Activated CD4-positive, alpha-beta memory T cell treated with anti-CD3 and anti-CD28 coated beads, Interleukin-2, amount 10 ng/mL, durations not matched to agents 7 days and 5 days (primary cell): ENCODE measurements at regions not wholly inside any gene's neighbourhood (a gene's known extent, or its start where the extent isn't known, plus 50 kb on each side); places are given as distances from the start of the nearest gene placed in this dataset.
"Not testable (repeated sequence)": the region's sequence is repeated elsewhere in the genome, so short reads cannot be mapped to it uniquely, and the experiment has no call there.

ENCODE experiments used
- CTCF ChIA-PET: fragments of 350-600 bp; sonication (Branson Sonifier 250); formaldehyde crosslinking; loops from one replicate; lab custom pipeline; 2021; ENCODE audit warnings: antibody characterized with exemption, inconsistent platforms; lab: Charles Lee
- POLR2A ChIA-PET: fragments of 350-600 bp; sonication (Branson Sonifier 250); formaldehyde crosslinking; loops from one replicate; lab custom pipeline; 2021; ENCODE audit warnings: antibody characterized with exemption; lab: Charles Lee
- DNase-seq: peaks from one replicate; pipeline ENCODE4 v3.0.0-alpha.2; 2020
- H3K27ac Mint-ChIP-seq: one replicate; pipeline ENCODE4 v1.8.0; 2021; ENCODE audit warnings: mild to moderate bottlenecking, mixed read lengths
- H3K27me3 Mint-ChIP-seq: one replicate; pipeline ENCODE4 v1.8.0; 2021; ENCODE audit warnings: mixed read lengths
- H3K36me3 Mint-ChIP-seq: one replicate; pipeline ENCODE4 v1.8.0; 2021; ENCODE audit warnings: low read depth, mixed read lengths
- H3K4me1 Mint-ChIP-seq: one replicate; pipeline ENCODE4 v1.8.0; 2021; ENCODE audit warnings: mixed read lengths
- H3K4me3 Mint-ChIP-seq: one replicate; pipeline ENCODE4 v1.8.0; 2021; ENCODE audit warnings: mild to moderate bottlenecking, mixed read lengths
- H3K9me3 Mint-ChIP-seq: one replicate; pipeline ENCODE4 v1.8.0; 2021; ENCODE audit warnings: mixed read lengths

GRCh38 chr6:8969747-8970146, 534.4 kb upstream of the SLC35B3 start:
- Mint-ChIP-seq H3K27me3 (no peaks in the 10 kb centered on the region), H3K9me3 (peaks cover 6% of the 10 kb centered on the region), H3K27ac (no peak overlapping the region), H3K4me3 (no peak overlapping the region), H3K4me1 (no peaks in the 10 kb centered on the region), H3K36me3 (no peaks in the 10 kb centered on the region)
- ChIA-PET POLR2A (no interaction called here), CTCF (no interaction called here)
- DNase-seq: no peak

DNA sequence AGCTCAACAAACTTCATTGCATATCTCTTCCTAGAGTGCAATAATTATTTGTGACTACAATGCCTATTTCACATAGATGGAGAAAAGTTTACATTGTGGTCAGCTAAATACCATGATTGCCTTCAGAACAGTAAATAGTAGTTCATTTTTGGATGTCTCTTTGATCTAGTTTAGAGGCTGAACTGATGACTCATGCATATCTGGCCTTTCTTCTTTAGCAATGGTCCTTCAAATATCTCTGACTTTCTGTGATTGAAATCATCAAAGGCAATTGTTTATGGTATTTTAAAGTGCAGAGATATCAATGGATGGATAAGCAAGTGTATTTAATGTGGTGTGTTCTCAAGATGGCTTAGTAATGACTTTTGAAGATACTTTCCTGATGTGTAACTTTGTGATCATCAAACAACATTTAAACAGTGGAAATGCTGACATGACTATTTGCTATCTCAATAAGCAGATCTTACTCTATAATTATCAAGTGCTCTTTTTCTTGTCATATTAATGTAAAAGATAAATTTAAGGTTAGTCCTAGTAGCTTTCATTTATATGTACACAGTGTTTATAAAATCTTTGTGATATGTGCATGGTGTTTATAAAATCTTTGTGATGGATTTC, 523.7 kb upstream of the SLC35B3 start:
- no peak for DNase-seq
- CTCF ChIA-PET: no interaction called here
- H3K36me3 Mint-ChIP-seq: no peaks in the 10 kb centered on the region
- no peak overlapping the region for H3K27ac Mint-ChIP-seq
- no peaks in the 10 kb centered on the region for H3K9me3 Mint-ChIP-seq
- H3K4me1 Mint-ChIP-seq: no peaks in the 10 kb centered on the region
- POLR2A ChIA-PET: no interaction called here
- H3K27me3 Mint-ChIP-seq: no peaks in the 10 kb centered on the region
- H3K4me3 Mint-ChIP-seq: no peak overlapping the region

- H3K4me3 Mint-ChIP-seq: no peak overlapping the region
- H3K9me3 Mint-ChIP-seq: peaks cover 3% of the 10 kb centered on the region
- POLR2A ChIA-PET: no interaction called here
- no peaks in the 10 kb centered on the region for H3K4me1 Mint-ChIP-seq
- H3K27ac Mint-ChIP-seq: no peak overlapping the region
- CTCF ChIA-PET: interaction anchor here (0.7 kb wide), 1 partner anchor 29 kb away, joined by 3 read pairs; no protein-coding TSS in a partner anchor
- no peak for DNase-seq
- H3K27me3 Mint-ChIP-seq: no peaks in the 10 kb centered on the region
- no peaks in the 10 kb centered on the region for H3K36me3 Mint-ChIP-seq
These were observed 518.0 kb upstream of the SLC35B3 start for GRCh38 chr6:8953310-8953709.

- Mint-ChIP-seq H3K27me3 (no peaks in the 10 kb centered on the region), H3K27ac (no peak overlapping the region), H3K9me3 (peaks cover 3% of the 10 kb centered on the region), H3K4me3 (no peak overlapping the region), H3K4me1 (no peaks in the 10 kb centered on the region), H3K36me3 (no peaks in the 10 kb centered on the region)
- ChIA-PET POLR2A (no interaction called here), CTCF (no interaction called here)
- no peak for DNase-seq
These were observed 513.4 kb upstream of the SLC35B3 start for GRCh38 chr6:8948733-8949132.

GRCh38 chr6:8947900-8948299, 512.6 kb upstream of the SLC35B3 start:
- CTCF ChIA-PET: no interaction called here
- H3K9me3 Mint-ChIP-seq: no peaks in the 10 kb centered on the region
- no peak for DNase-seq
- no peaks in the 10 kb centered on the region for H3K27me3 Mint-ChIP-seq
- no peaks in the 10 kb centered on the region for H3K4me1 Mint-ChIP-seq
- H3K36me3 Mint-ChIP-seq: no peaks in the 10 kb centered on the region
- POLR2A ChIA-PET: no interaction called here
- H3K27ac Mint-ChIP-seq: no peak overlapping the region
- no peak overlapping the region for H3K4me3 Mint-ChIP-seq

DNA sequence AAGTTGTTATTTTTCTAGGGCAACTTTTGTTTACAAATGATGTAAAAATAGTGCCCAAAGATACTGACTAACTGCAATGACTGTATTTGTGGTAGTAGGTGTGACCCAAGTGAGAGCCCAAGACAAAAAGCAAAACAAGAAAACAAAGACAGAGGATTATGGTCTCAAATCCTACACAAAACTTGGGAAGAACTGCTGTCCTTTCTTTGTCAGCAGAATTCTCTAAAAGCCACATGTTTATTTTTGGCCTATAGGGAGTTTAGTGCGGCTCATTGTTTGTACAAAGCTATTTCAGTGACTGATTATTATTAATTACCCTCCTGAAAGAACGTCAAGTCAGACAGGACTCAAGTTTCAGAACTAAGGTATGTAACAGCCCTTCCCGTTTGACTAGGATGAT, 509.2 kb upstream of the SLC35B3 start:
- Mint-ChIP-seq H3K27ac (no peak overlapping the region), H3K4me1 (no peaks in the 10 kb centered on the region), H3K9me3 (no peaks in the 10 kb centered on the region), H3K36me3 (no peaks in the 10 kb centered on the region), H3K4me3 (no peak overlapping the region), H3K27me3 (no peaks in the 10 kb centered on the region)
- ChIA-PET CTCF (no interaction called here), POLR2A (no interaction called here)
- DNase-seq: no peak

DNA sequence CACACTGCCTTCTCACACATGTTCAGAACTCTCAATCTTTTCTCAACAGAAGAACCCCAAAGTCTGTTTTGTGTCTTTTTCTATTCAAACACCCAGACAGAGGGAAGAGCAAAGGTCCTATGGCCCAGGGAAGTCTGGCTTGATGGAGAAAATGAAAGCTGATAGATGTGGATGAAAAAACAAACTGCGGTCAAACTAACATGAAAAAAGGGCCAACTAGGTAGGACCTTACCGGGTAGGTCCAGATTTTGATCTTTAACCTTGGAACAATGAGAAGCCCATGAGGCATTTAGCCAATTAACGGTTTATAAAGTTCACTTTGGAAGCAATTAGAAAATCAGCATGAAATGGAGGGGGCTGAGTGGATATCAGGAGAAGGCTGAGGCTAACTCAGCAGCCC, 507.7 kb upstream of the SLC35B3 start:
- H3K4me1 Mint-ChIP-seq: no peaks in the 10 kb centered on the region
- CTCF ChIA-PET: no interaction called here
- POLR2A ChIA-PET: no interaction called here
- H3K36me3 Mint-ChIP-seq: no peaks in the 10 kb centered on the region
- no peaks in the 10 kb centered on the region for H3K27me3 Mint-ChIP-seq
- no peak for DNase-seq
- H3K27ac Mint-ChIP-seq: no peak overlapping the region
- H3K9me3 Mint-ChIP-seq: no peaks in the 10 kb centered on the region
- no peak overlapping the region for H3K4me3 Mint-ChIP-seq

GRCh38 chr6:8941577-8941976, 506.2 kb upstream of the SLC35B3 start:
- no peaks in the 10 kb centered on the region for H3K36me3 Mint-ChIP-seq
- H3K4me3 Mint-ChIP-seq: no peak overlapping the region
- H3K4me1 Mint-ChIP-seq: no peaks in the 10 kb centered on the region
- H3K9me3 Mint-ChIP-seq: no peaks in the 10 kb centered on the region
- H3K27me3 Mint-ChIP-seq: no peaks in the 10 kb centered on the region
- ChIA-PET POLR2A (no interaction called here), CTCF (no interaction called here)
- DNase-seq: no peak
- H3K27ac Mint-ChIP-seq: no peak overlapping the region

GRCh38 chr6:8940356-8940755, 505.0 kb upstream of the SLC35B3 start:
- ChIA-PET CTCF (no interaction called here), POLR2A (no interaction called here)
- H3K4me3 Mint-ChIP-seq: no peak overlapping the region
- no peak for DNase-seq
- H3K27ac Mint-ChIP-seq: no peak overlapping the region
- no peaks in the 10 kb centered on the region for H3K36me3 Mint-ChIP-seq
- no peaks in the 10 kb centered on the region for H3K27me3 Mint-ChIP-seq
- H3K9me3 Mint-ChIP-seq: no peaks in the 10 kb centered on the region
- H3K4me1 Mint-ChIP-seq: no peaks in the 10 kb centered on the region

- Mint-ChIP-seq H3K4me3 (no peak overlapping the region), H3K27me3 (no peaks in the 10 kb centered on the region), H3K36me3 (no peaks in the 10 kb centered on the region), H3K4me1 (no peaks in the 10 kb centered on the region), H3K9me3 (no peaks in the 10 kb centered on the region), H3K27ac (no peak overlapping the region)
- DNase-seq: no peak
- ChIA-PET POLR2A (no interaction called here), CTCF (no interaction called here)
These were observed 504.3 kb upstream of the SLC35B3 start for GRCh38 chr6:8939615-8940014.

DNA sequence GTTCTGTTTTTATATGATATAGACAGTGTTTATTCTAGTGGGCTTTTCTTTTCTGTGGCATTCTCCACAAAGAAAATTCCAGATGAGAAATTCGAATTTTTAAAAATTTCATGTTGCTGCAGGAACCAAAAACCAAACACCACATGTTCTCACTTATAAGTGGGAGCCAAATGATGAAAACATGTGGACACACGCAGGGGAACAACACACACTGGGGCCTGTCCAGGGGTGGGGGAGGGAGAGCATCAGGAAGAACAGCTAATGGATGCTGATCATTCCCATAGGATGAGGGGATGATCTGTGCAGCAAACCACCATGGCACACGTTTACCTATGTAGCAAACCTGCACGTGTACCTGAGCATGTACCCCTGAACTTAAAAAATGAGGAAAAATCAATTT, 499.0 kb upstream of the SLC35B3 start:
- Mint-ChIP-seq H3K27ac (no peak overlapping the region), H3K9me3 (no peaks in the 10 kb centered on the region), H3K4me3 (no peak overlapping the region), H3K27me3 (no peaks in the 10 kb centered on the region), H3K36me3 (no peaks in the 10 kb centered on the region), H3K4me1 (no peaks in the 10 kb centered on the region)
- no peak for DNase-seq
- ChIA-PET CTCF (no interaction called here), POLR2A (no interaction called here)

DNA sequence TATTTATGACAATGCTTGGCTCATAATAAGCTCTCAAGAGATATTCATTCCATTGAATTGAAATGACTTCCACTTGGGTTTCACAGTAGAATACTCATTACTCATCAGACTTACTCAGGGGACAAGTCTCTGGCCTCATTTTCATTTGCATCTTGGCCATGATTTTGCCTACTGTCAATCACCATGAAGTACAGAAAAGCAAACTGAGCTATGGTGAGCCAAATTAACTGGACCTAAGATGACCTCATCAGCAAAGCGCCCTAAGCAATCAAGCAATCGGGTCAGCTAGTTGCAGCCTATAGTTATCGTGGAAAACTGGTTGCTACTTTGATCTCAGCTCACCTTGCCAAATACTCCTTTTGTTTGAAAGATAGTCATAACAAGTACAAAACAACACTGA, 494.7 kb upstream of the SLC35B3 start:
- H3K9me3 Mint-ChIP-seq: no peaks in the 10 kb centered on the region

GRCh38 chr6:8920244-8920643, 484.9 kb upstream of the SLC35B3 start:
- CTCF ChIA-PET, H3K36me3 Mint-ChIP-seq, POLR2A ChIA-PET, H3K4me3 Mint-ChIP-seq, H3K27me3 Mint-ChIP-seq, H3K4me1 Mint-ChIP-seq, DNase-seq, H3K27ac Mint-ChIP-seq: not testable (repeated sequence)
- peaks cover 17% of the 10 kb centered on the region for H3K9me3 Mint-ChIP-seq

More for the DNA sequence above, 494.7 kb upstream of the SLC35B3 start:
- ChIA-PET CTCF (interaction anchor here (1.0 kb wide), 1 partner anchor 710 kb away, joined by 4 read pairs; no protein-coding TSS in a partner anchor), POLR2A (no interaction called here)
- H3K27ac Mint-ChIP-seq: no peak overlapping the region
- H3K4me1 Mint-ChIP-seq: no peaks in the 10 kb centered on the region
- H3K36me3 Mint-ChIP-seq: no peaks in the 10 kb centered on the region
- no peak for DNase-seq
- H3K4me3 Mint-ChIP-seq: no peak overlapping the region
- H3K27me3 Mint-ChIP-seq: no peaks in the 10 kb centered on the region

DNA sequence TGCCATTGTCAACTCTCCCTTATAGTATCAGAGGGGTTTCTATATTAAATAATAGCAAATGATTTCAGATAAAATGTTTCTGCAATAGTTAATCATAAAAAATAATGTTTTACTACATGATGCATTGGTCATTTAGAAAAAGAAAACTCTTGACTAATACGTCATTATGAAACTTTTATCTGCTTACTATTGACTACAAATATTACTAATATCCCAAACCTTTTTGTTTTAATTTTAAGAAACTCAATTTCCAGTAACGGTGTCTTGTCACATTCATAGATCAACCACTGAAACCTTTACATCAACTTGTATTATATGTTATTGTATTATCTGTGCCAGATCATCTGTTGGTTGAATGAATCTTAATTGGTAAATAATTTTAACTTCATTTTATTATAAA, 482.9 kb upstream of the SLC35B3 start:
- Mint-ChIP-seq H3K27me3 (no peaks in the 10 kb centered on the region), H3K36me3 (no peaks in the 10 kb centered on the region), H3K4me3 (no peak overlapping the region), H3K27ac (no peak overlapping the region), H3K9me3 (peaks cover 22% of the 10 kb centered on the region), H3K4me1 (no peaks in the 10 kb centered on the region)
- no peak for DNase-seq
- ChIA-PET POLR2A (no interaction called here), CTCF (no interaction called here)
